DND-41 (cell line): ENCODE measurements at regions not wholly inside any gene's neighbourhood (a gene's known extent, or its start where the extent isn't known, plus 50 kb on each side); places are given as distances from the start of the nearest gene placed in this dataset.

Source experiments
- ATAC-seq: fragments of 200-7000 bp; cut with Tn5 transposase; 3 replicates; pipeline ENCODE4 v1.9.1; 2021; ENCODE audit warnings: low read depth; ENCODE audit not compliant: insufficient read depth
- DNase-seq: peaks from one replicate; pipeline ENCODE4 v3.0.0-alpha.2; 2020
- H2AFZ ChIP-seq: 2 replicates; pipeline ENCODE4 v1.6.0; 2012; ENCODE audit warnings: low read depth, low read length
- H3K27ac ChIP-seq: 2 replicates; pipeline ENCODE4 v1.5.1; 2012; ENCODE audit warnings: low read length, inconsistent platforms
- H3K27me3 ChIP-seq: fragments of 200-600 bp; sonication (generic); 2 replicates; pipeline ENCODE4 v1.6.0; 2012; ENCODE audit warnings: low read length, mild to moderate bottlenecking, inconsistent platforms; ENCODE audit not compliant: insufficient read depth, poor library complexity
- H3K36me3 ChIP-seq: 2 replicates; pipeline ENCODE4 v1.5.1; 2012; ENCODE audit warnings: low read length, inconsistent platforms; ENCODE audit not compliant: insufficient read depth
- H3K4me1 ChIP-seq: 2 replicates; pipeline ENCODE4 v1.5.1; 2012; ENCODE audit warnings: mild to moderate bottlenecking, low read length; ENCODE audit not compliant: insufficient read depth
- H3K4me2 ChIP-seq: 2 replicates; pipeline ENCODE4 v1.6.0; 2012; ENCODE audit warnings: mild to moderate bottlenecking, moderate library complexity, low read length, inconsistent platforms; ENCODE audit not compliant: insufficient read depth
- H3K4me3 ChIP-seq, 2 experiments: fragments of 200-600 bp in 1 of 2; shearing (Covaris generic) in 1 of 2; 2 replicates each; pipeline ENCODE4 v1.5.1; 2012 to 2016; ENCODE audit warnings: inconsistent platforms in 2 of 2, low read length in 2 of 2, mild to moderate bottlenecking in 2 of 2, low read depth in 1 of 2, moderate library complexity in 1 of 2
- H3K79me2 ChIP-seq: 2 replicates; pipeline ENCODE4 v1.6.0; 2012; ENCODE audit warnings: low read length, inconsistent platforms; ENCODE audit not compliant: insufficient read depth
- H3K9ac ChIP-seq: 2 replicates; pipeline ENCODE4 v1.6.0; 2012; ENCODE audit warnings: low read depth, mild to moderate bottlenecking, inconsistent platforms, low read length, moderate library complexity
- H3K9me3 ChIP-seq: 2 replicates; pipeline ENCODE4 v1.5.1; 2012; ENCODE audit warnings: low read length, moderate library complexity, mild to moderate bottlenecking, inconsistent platforms; ENCODE audit not compliant: insufficient read depth, severe bottlenecking
- H4K20me1 ChIP-seq: 2 replicates; pipeline ENCODE4 v1.6.0; 2012; ENCODE audit warnings: low read length; ENCODE audit not compliant: insufficient read depth
- CTCF ChIP-seq: IDR thresholded peaks from 2 replicates; pipeline ENCODE4 v1.5.1; 2012; ENCODE audit warnings: borderline replicate concordance, low read length, moderate library complexity, mild to moderate bottlenecking; ENCODE audit not compliant: poor library complexity, severe bottlenecking; ENCODE audit errors: extremely low read depth
- EZH2 ChIP-seq: IDR thresholded peaks from 3 replicates; pipeline ENCODE4 v1.6.1; 2012; ENCODE audit warnings: borderline replicate concordance, low read depth, mild to moderate bottlenecking, moderate library complexity, low read length, inconsistent platforms; ENCODE audit not compliant: severe bottlenecking

- TF ChIP-seq EZH2 = no peak
- TF ChIP-seq CTCF = no peak
- no peak overlapping the region for H3K9ac ChIP-seq
- no peaks in the 10 kb centered on the region for H3K27me3 ChIP-seq
- H3K4me3 ChIP-seq = no peak overlapping the region
- H3K36me3 ChIP-seq = no peaks in the 10 kb centered on the region
- no peak overlapping the region for H2AFZ ChIP-seq
- ATAC-seq (no peak), DNase-seq (no peak)
- no peak overlapping the region for H3K27ac ChIP-seq
- no peaks in the 10 kb centered on the region for H4K20me1 ChIP-seq
- no peaks in the 10 kb centered on the region for H3K4me1 ChIP-seq
- H3K4me2 ChIP-seq = no peak overlapping the region
- no peaks in the 10 kb centered on the region for H3K9me3 ChIP-seq
- no peaks in the 10 kb centered on the region for H3K79me2 ChIP-seq
Observed at GRCh38 chr1:170271430-170272161, 125.8 kb downstream of the NTMT2 start.

GRCh38 chr1:170273291-170274130, 127.8 kb downstream of the NTMT2 start:
- Histone ChIP-seq H3K4me2 (no peak overlapping the region), H3K4me1 (no peaks in the 10 kb centered on the region), H3K9me3 (no peaks in the 10 kb centered on the region), H4K20me1 (no peaks in the 10 kb centered on the region), H3K27ac (no peak overlapping the region), H3K4me3 (no peak overlapping the region), H3K36me3 (no peaks in the 10 kb centered on the region), H3K79me2 (no peaks in the 10 kb centered on the region), H3K27me3 (no peaks in the 10 kb centered on the region), H2AFZ (no peak overlapping the region), H3K9ac (no peak overlapping the region)
- TF ChIP-seq EZH2 (no peak), CTCF (no peak)
- ATAC-seq (no peak), DNase-seq (no peak)

GRCh38 chr1:170274131-170274501, 128.4 kb downstream of the NTMT2 start:
- TF ChIP-seq CTCF = no peak
- no peak for TF ChIP-seq EZH2
- ATAC-seq (no peak), DNase-seq (no peak)
- Histone ChIP-seq H3K4me1 (no peaks in the 10 kb centered on the region), H4K20me1 (no peaks in the 10 kb centered on the region), H3K4me3 (no peak overlapping the region), H3K27ac (no peak overlapping the region), H2AFZ (no peak overlapping the region), H3K27me3 (no peaks in the 10 kb centered on the region), H3K9ac (no peak overlapping the region), H3K4me2 (no peak overlapping the region), H3K9me3 (no peaks in the 10 kb centered on the region), H3K36me3 (no peaks in the 10 kb centered on the region), H3K79me2 (no peaks in the 10 kb centered on the region)
